ENCODE measurements at regions not wholly inside any gene's neighbourhood (a gene's known extent, or its start where the extent isn't known, plus 50 kb on each side); places are given as distances from the start of the nearest gene placed in this dataset.

DNA sequence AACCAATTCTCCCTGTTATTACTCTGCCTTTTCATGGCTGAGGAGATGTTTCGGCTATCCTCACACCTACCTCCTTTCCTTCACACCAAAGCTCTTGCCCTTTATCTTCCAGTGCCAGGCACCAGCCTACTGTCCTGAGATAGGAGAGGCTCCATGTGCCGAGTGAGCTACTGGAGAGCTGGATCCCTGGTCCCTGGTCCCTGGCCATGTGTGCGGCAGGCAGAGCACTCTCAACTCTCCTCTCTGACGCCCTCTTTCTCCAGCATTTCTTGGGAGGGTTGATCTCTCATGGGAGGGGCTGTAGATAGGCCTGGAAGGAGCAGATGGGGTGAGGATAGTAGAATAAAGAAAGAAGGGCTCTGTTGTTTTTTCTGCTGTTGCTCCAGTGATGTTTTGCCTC, 277.1 kb upstream of the UMPS start (continued):
- TF ChIP-seq ZNF337 (CRISPR knock-in tag; IDR thresholded peaks at IDR 0.05; ENCODE audit: borderline replicate concordance, low read depth), result no peak
- TF ChIP-seq TCF7 (IDR thresholded peaks at IDR 0.05; ENCODE audit: low read depth), result no peak
- TF ChIP-seq, protein P1, sequence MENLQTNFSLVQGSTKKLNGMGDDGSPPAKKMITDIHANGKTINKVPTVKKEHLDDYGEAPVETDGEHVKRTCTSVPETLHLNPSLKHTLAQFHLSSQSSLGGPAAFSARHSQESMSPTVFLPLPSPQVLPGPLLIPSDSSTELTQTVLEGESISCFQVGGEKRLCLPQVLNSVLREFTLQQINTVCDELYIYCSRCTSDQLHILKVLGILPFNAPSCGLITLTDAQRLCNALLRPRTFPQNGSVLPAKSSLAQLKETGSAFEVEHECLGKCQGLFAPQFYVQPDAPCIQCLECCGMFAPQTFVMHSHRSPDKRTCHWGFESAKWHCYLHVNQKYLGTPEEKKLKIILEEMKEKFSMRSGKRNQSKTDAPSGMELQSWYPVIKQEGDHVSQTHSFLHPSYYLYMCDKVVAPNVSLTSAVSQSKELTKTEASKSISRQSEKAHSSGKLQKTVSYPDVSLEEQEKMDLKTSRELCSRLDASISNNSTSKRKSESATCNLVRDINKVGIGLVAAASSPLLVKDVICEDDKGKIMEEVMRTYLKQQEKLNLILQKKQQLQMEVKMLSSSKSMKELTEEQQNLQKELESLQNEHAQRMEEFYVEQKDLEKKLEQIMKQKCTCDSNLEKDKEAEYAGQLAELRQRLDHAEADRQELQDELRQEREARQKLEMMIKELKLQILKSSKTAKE (CRISPR knock-in tag; IDR thresholded peaks at IDR 0.05; ENCODE audit: borderline replicate concordance), result no peak

DNA sequence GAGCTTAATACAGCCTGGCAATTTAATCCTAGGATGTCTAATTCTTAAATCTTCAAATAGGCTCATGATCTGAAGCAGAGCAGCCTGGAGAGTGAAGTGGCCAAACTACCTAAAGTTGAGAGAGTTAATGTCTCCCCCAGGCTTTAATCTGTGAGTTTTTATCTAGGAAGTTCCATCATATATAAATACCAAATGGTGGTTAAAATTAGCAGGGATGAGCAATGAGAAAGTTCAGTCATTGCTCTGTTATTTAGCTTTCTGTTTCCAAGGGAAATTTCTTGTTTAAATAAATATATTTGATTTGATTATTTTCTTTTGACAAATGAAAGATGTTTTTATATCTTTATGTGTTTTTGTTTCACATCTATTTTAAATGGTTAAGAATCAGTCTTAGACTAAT, 274.4 kb upstream of the UMPS start:
- H3K4me3 ChIP-seq (replicated peaks in 1 of 3; ENCODE audit: insufficient read depth in 1 of 3, low read depth in 2 of 3, low read length in 3 of 3), result no peak overlapping the region
- no peaks in the 10 kb centered on the region for H3K79me2 ChIP-seq (ENCODE audit: insufficient read depth, low read length)
- intact Hi-C loops (cut with micrococcal nuclease; ENCODE audit: unreplicated experiment) (no loop called here), in situ Hi-C loops (cut with HindIII; ENCODE audit: extremely low pct_ligation_motif_present, low pct_unique_long_range_greater_than_20kb) (no loop called here)
- CTCF ChIA-PET (ENCODE audit: low intra/inter-chr PET ratio, low total read pairs), result no interaction called here
- ATAC-seq (no peak), FAIRE-seq (no peak), DNase-seq (ENCODE audit: low spot score) (no peak)
- no TSS peak for BruUV-seq (replicated peaks)
- peaks cover 2 to 11% of the 10 kb centered on the region in 2 experiments; a peak in 1 of 5 replicates for H3K27me3 ChIP-seq (ENCODE audit: control insufficient read depth in 1 of 2, insufficient read depth in 2 of 2, low read length in 2 of 2)
- TF ChIP-seq ZFP41 (CRISPR knock-in tag; IDR thresholded peaks at IDR 0.05; ENCODE audit: borderline replicate concordance), result no peak
- TF ChIP-seq, protein P2, sequence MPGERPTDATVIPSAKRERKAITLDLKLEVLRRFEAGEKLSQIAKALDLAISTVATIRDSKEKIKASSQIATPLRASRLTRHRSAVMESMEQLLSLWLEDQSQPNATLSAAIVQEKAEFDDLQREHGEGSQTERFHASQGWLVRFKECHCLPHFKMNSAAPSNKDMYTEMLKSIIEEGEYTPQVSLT (CRISPR knock-in tag; IDR thresholded peaks at IDR 0.05; ENCODE audit: borderline replicate concordance, low read depth), result no peak
- no peak for TF ChIP-seq ETV5 (CRISPR knock-in tag; IDR thresholded peaks at IDR 0.05; ENCODE audit: borderline replicate concordance)
- TF ChIP-seq ZNF354B (CRISPR knock-in tag; IDR thresholded peaks at IDR 0.05), result no peak
- TF ChIP-seq, protein P3, sequence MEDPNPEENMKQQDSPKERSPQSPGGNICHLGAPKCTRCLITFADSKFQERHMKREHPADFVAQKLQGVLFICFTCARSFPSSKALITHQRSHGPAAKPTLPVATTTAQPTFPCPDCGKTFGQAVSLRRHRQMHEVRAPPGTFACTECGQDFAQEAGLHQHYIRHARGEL (CRISPR knock-in tag; IDR thresholded peaks at IDR 0.05), result no peak
- TF ChIP-seq AGO2 (optimal IDR thresholded peaks at IDR 0.05; ENCODE audit: low read depth, low read length), result no peak
- TF ChIP-seq ZNF674 (CRISPR knock-in tag; IDR thresholded peaks at IDR 0.05; ENCODE audit: low read depth), result no peak
- no peaks in the 10 kb centered on the region for H3K9me3 ChIP-seq (ENCODE audit: low read length)
- no peak overlapping the region for H3K4me2 ChIP-seq (ENCODE audit: low read depth, low read length)
- H3K36me3 ChIP-seq (replicated peaks in 1 of 2; ENCODE audit: control insufficient read depth in 1 of 2, insufficient read depth in 2 of 2, low read length in 2 of 2), result no peaks in the 10 kb centered on the region
- H3K4me1 ChIP-seq (ENCODE audit: insufficient read depth, low read length), result no peaks in the 10 kb centered on the region
- no peak overlapping the region for H3K9ac ChIP-seq (ENCODE audit: insufficient read depth, low read depth, low read length)
- no peaks in the 10 kb centered on the region for H4K20me1 ChIP-seq (ENCODE audit: insufficient read depth, low read length)
- no peak overlapping the region for H2AFZ ChIP-seq (ENCODE audit: low read length)
- POLR2A ChIA-PET, result no interaction called here
- H3K27ac ChIP-seq (ENCODE audit: extremely low read length, insufficient read depth, low read length), result no peak overlapping the region

All from HepG2 (cell line).